ENCODE measurements at regions not wholly inside any gene's neighbourhood (a gene's known extent, or its start where the extent isn't known, plus 50 kb on each side); places are given as distances from the start of the nearest gene placed in this dataset.

- TF ChIP-seq SP2 (IDR thresholded peaks at IDR 0.05; ENCODE audit: low read length): no peak
- no peak for TF ChIP-seq POLR2A (IDR thresholded peaks at IDR 0.05; ENCODE audit: control extremely low read depth in 1 of 2, low read depth in 2 of 2, low read length in 2 of 2)
- no peak for TF ChIP-seq CBX5 (IDR thresholded peaks at IDR 0.05; ENCODE audit: low read depth, low read length)
- no peak for TF ChIP-seq NRF1 (IDR thresholded peaks at IDR 0.05; ENCODE audit: low read depth, low read length)
- no peak for TF ChIP-seq GTF2F1 (IDR thresholded peaks at IDR 0.05; ENCODE audit: borderline replicate concordance, low read depth, low read length)
- no peak for TF ChIP-seq RFX5 (IDR thresholded peaks at IDR 0.05; ENCODE audit: borderline replicate concordance, low read depth, low read length)
- Histone ChIP-seq H4K91ac (replicated peaks; ENCODE audit: insufficient read length, low read length) (no peak overlapping the region), H3K27me3 (replicated peaks in 1 of 4; ENCODE audit: control insufficient read depth in 3 of 4, extremely low read depth in 1 of 4, insufficient read depth in 3 of 4, low read length in 3 of 4) (no peaks in the 10 kb centered on the region), H3K23ac (ENCODE audit: insufficient read length) (no peak overlapping the region), H2BK12ac (ENCODE audit: low read depth, low read length) (no peak overlapping the region), H3K36me3 (ENCODE audit: control insufficient read depth in 2 of 4, insufficient read depth in 4 of 4, low read length in 3 of 4) (no peaks in the 10 kb centered on the region), H4K20me1 (replicated peaks in 1 of 2; ENCODE audit: control insufficient read depth in 1 of 2, insufficient read depth in 2 of 2, low read length in 2 of 2) (no peaks in the 10 kb centered on the region), H2AK5ac (ENCODE audit: low read depth, low read length) (no peak overlapping the region), H3K14ac (ENCODE audit: insufficient read length) (no peak overlapping the region), H3K4me1 (replicated peaks in 1 of 4; ENCODE audit: control insufficient read depth in 3 of 4, insufficient read depth in 4 of 4, low read length in 3 of 4) (no peaks in the 10 kb centered on the region), H2BK5ac (ENCODE audit: low read depth, low read length) (no peak overlapping the region), H3K23me2 (ENCODE audit: low read depth, low read length) (no peaks in the 10 kb centered on the region), H4K8ac (ENCODE audit: extremely low read depth, insufficient read depth, low read length) (no peak overlapping the region), H2AFZ (ENCODE audit: low read length) (no peak overlapping the region), H2BK15ac (ENCODE audit: low read length) (no peak overlapping the region), H3K56ac (replicated peaks; ENCODE audit: insufficient read length, low read depth, low read length) (no peak overlapping the region), H3K9me3 (ENCODE audit: insufficient read depth in 2 of 2, low read depth in 1 of 2, low read length in 1 of 2) (no peaks in the 10 kb centered on the region), H3K4me3 (ENCODE audit: extremely low read depth in 1 of 4, insufficient read depth in 2 of 4, low read depth in 3 of 4, low read length in 4 of 4) (no peak overlapping the region), H3K18ac (ENCODE audit: extremely low read depth, low read length) (no peak overlapping the region), H3K79me2 (ENCODE audit: control insufficient read depth in 1 of 2, insufficient read depth in 2 of 2, low read length in 2 of 2) (no peaks in the 10 kb centered on the region), H3K4me2 (ENCODE audit: insufficient read depth in 1 of 2, low read depth in 2 of 2, low read length in 2 of 2) (no peak overlapping the region), H3K27ac (ENCODE audit: low read depth, low read length) (no peak overlapping the region), H4K5ac (ENCODE audit: insufficient read length, low read depth, low read length) (no peak overlapping the region), H3K4ac (replicated peaks; ENCODE audit: insufficient read length, low read depth, low read length) (no peak overlapping the region), H3K9ac (replicated peaks in 1 of 4; ENCODE audit: extremely low read depth in 1 of 4, low read depth in 3 of 4, low read length in 3 of 4) (no peak overlapping the region), H2BK120ac (replicated peaks; ENCODE audit: low read depth, low read length) (no peak overlapping the region), H3K79me1 (ENCODE audit: low read depth, low read length) (no peaks in the 10 kb centered on the region), H2BK20ac (ENCODE audit: low read length) (no peak overlapping the region)
- CTCF ChIA-PET (ENCODE audit: partially characterized antibody): interaction anchor here (0.9 to 1.1 kb wide), 2 partner anchors 14 to 855 kb away, joined by 3 to 4 read pairs; no protein-coding TSS in a partner anchor
- FAIRE-seq (no peak), DNase-seq (ENCODE audit: low read depth in 1 of 2, low spot score in 2 of 2) (no peak)
- POLR2A ChIA-PET (ENCODE audit: partially characterized antibody): no interaction called here
- 82% methylated on average over 2 of the region's 2 CpGs; no CpG with 5 or more reads in 1 of the 2 experiments for WGBS, 2 experiments (ENCODE audit: extremely low coverage in 1 of 2, insufficient coverage in 1 of 2, insufficient read length in 1 of 2, insufficient replicate concordance in 2 of 2, low coverage in 1 of 2, low lambda C conversion rate in 2 of 2, missing lambda C conversion rate in 1 of 2)
These were observed 64.6 kb upstream of the OGFRL1 start for GRCh38 chr6:71224011-71224410.
